LNCAP (cell line): ENCODE measurements at regions not wholly inside any gene's neighbourhood (a gene's known extent, or its start where the extent isn't known, plus 50 kb on each side); places are given as distances from the start of the nearest gene placed in this dataset.

ENCODE experiments used
- TF ChIP-seq, protein P1 (sequence below): fragments of 450-650 bp; IDR thresholded peaks from 2 replicates; pipeline ENCODE4 v1.5.1; 2017; ENCODE audit warnings: mild to moderate bottlenecking

DNA sequence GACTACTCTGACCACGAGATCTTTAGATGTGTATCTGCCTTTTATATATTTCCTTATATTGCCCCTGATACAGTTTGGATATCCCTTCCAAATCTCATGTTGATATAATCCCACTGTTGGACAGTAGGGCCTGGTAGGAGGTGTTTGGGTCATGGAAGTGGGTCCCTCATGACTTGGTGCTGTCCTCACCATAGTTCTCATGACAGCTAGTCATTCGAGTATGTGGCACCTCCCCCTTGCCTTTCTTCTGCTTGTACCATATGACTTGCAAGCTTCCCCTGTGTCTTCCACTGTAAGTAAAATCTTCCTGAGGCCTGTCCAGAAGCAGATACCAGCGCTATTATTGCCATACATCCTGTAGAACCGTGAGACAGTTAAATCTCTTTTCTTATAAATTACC is 145.3 kb downstream of the ZNF518B start:
- TF ChIP-seq, protein P1, sequence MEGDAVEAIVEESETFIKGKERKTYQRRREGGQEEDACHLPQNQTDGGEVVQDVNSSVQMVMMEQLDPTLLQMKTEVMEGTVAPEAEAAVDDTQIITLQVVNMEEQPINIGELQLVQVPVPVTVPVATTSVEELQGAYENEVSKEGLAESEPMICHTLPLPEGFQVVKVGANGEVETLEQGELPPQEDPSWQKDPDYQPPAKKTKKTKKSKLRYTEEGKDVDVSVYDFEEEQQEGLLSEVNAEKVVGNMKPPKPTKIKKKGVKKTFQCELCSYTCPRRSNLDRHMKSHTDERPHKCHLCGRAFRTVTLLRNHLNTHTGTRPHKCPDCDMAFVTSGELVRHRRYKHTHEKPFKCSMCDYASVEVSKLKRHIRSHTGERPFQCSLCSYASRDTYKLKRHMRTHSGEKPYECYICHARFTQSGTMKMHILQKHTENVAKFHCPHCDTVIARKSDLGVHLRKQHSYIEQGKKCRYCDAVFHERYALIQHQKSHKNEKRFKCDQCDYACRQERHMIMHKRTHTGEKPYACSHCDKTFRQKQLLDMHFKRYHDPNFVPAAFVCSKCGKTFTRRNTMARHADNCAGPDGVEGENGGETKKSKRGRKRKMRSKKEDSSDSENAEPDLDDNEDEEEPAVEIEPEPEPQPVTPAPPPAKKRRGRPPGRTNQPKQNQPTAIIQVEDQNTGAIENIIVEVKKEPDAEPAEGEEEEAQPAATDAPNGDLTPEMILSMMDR: no peak

DNA sequence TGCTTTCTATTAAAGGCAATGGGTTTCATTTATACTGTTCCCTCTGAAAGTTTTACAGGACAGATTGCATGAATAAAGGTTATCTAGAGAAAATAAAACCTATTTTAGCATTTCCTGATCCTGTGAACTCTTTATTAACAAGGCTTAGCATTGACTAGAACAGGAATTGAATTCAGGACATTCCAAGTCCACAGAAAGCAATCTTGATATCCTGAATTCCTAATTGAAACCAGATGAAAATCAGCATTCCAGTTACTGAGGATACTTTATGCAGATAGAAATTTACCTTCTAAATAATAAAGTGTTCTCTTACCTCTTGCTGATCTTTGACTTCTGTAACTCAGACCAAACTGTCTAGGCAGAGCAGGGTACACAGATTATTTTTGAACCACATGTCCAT is 151.4 kb downstream of the ZNF518B start:
- TF ChIP-seq, protein P1: no peak

- TF ChIP-seq, protein P1: no peak
Measured at GRCh38 chr4:10303291-10303690, 153.9 kb downstream of the ZNF518B start.

DNA sequence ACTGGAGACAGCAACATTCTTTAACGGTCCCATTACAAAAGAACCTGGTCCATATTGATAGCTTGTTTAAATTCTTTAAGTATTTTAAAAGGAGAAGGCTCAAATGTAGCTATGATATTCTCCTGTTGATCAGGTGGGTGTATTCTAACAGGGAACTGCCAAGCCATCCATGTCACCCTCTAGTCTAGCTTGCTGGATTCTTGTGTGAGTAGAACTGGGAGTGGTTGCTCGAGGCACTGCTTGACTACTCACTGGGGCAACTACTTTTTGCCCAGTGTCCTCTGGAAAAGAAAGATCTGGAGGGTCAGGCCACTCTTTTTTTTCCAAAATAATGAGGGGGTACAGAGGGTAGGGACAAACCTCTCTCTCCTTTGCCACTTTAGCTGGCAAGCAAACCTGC is 155.1 kb downstream of the ZNF518B start:
- TF ChIP-seq, protein P1: no peak

DNA sequence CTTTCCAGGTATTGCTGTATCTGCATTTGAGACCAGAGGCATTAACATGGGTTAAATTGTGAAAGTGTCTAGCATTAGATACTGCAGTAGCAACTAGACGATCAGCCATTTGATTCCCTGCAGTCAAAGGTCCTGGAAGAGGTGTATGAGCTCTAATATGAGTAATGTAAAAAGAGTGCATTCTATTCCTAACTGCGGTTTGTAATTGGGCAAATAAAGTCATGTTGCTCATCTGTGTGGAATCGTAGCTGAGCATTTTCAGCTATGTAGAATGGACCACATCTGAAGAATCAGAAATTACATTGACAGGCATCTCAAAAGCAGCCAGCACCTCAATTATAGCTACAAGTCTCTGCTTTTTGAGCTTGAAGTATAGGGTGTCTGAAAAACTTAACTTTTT is 157.6 kb downstream of the ZNF518B start:
- TF ChIP-seq, protein P1: no peak

DNA sequence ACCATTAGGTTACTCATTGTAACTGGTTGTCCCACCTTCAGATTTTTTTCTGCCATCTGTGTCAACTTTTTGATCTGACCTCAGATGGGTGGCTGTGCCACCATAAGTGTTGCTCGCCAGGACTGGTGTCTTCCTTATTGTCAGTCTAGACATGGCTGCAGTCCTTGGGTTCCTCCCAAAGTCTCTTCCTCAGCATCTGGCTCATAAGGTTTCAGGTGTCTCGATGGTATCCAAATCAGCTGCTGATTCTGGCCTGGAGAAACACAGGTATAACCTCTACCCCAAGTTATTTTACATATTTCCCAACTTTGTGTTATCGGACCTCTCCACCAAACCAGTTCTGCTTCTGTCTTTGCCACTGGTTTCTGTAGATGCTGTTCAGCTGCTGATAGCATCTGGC is 158.5 kb downstream of the ZNF518B start:
- TF ChIP-seq, protein P1: no peak

- TF ChIP-seq, protein P1: no peak
Measured at GRCh38 chr4:10296730-10297129, 160.5 kb downstream of the ZNF518B start.

GRCh38 chr4:10295301-10295700 is 161.9 kb downstream of the ZNF518B start:
- TF ChIP-seq, protein P1: no peak
